ENCODE measurements at regions not wholly inside any gene's neighbourhood (a gene's known extent, or its start where the extent isn't known, plus 50 kb on each side); places are given as distances from the start of the nearest gene placed in this dataset.

DNA sequence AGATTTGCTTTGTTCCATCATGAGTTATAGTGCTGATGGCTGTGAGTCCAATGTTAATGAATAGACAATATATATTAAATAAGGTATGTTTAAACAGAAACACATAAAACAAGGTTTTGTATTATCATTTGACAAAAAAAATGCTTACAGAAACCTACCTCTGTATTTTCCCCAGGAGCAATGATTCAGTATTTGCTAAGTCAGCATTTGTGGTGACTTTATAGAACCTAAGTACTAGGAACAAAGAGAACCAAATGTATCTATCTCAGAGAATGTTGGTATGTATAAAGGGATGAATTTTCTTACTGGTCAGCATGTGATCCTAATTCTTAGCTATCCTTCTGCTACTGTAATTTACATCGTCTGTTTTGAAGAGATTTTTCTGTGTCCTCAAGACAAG, 421.5 kb upstream of the SEL1L start:
- TF ChIP-seq POLR2A (IDR thresholded peaks at IDR 0.05; ENCODE audit: low read length) (no peak), GATA1 (IDR thresholded peaks at IDR 0.05; ENCODE audit: low read depth, low read length) (no peak)

All from erythroblast (primary cell).